Tibial artery (tissue), 4 donors: ENCODE measurements at regions not wholly inside any gene's neighbourhood (a gene's known extent, or its start where the extent isn't known, plus 50 kb on each side); places are given as distances from the start of the nearest gene placed in this dataset.

Experiments
- DNase-seq, 2 donors: peaks; one replicate each; pipeline ENCODE4 v3.0.0-alpha.2; 2019
- H3K27ac ChIP-seq, 2 donors: fragments of 200-600 bp; sonication (generic) in 1 of 2; 1 replicate in 1 of 2; 2 replicates in 1 of 2; pipeline ENCODE4 v1.5.1; 2018 to 2019; ENCODE audit warnings: mild to moderate bottlenecking in 1 of 2
- H3K27me3 ChIP-seq, 2 donors: fragments of 200-600 bp; sonication (generic) in 1 of 2; one replicate each; pipeline versions ENCODE4 v1.5.1 to v1.6.0; 2016 to 2019
- H3K36me3 ChIP-seq, 3 donors: fragments of 200-600 bp; sonication (generic) in 2 of 3; one replicate each; pipeline ENCODE4 v1.5.1; 2016 to 2019; ENCODE audit warnings: mild to moderate bottlenecking in 2 of 3
- H3K4me1 ChIP-seq, 4 donors: fragments of 200-600 bp; sonication (generic) in 2 of 4; 1 replicate in 3 of 4; 2 replicates in 1 of 4; pipeline ENCODE4 v1.5.1; 2016 to 2019
- H3K4me3 ChIP-seq, 2 donors: fragments of 200-600 bp; sonication (generic) in 1 of 2; 1 replicate in 1 of 2; 2 replicates in 1 of 2; pipeline ENCODE4 v1.5.1; 2018 to 2019; ENCODE audit warnings: mild to moderate bottlenecking in 2 of 2
- H3K9me3 ChIP-seq, 3 donors: fragments of 200-600 bp; sonication (generic) in 1 of 3; one replicate each; pipeline ENCODE4 v1.5.1; 2016 to 2019
- CTCF ChIP-seq, 2 experiments: fragments of 200-600 bp in 1 of 2; fragments of 450-650 bp in 1 of 2; IDR thresholded peaks; one replicate each; pipeline ENCODE4 v1.5.1; 2017 to 2019; ENCODE audit warnings: antibody characterized with exemption in 2 of 2, mild to moderate bottlenecking in 1 of 2, moderate library complexity in 1 of 2
- intact Hi-C: fragments of 100-400 bp; cut with DNase I; formaldehyde crosslinking; loops from one replicate; pipeline ENCODE4 v1.15.0; 2023; ENCODE audit warnings: low total_unique reads

GRCh38 chr2:6789559-6790138, 76.1 kb downstream of the CMPK2 start:
- no peak for TF ChIP-seq CTCF (IDR thresholded peaks at IDR 0.05)
- H3K27me3 ChIP-seq = peaks cover 0 to 5% of the 10 kb centered on the region in 2 donors
- no peaks in the 10 kb centered on the region for H3K9me3 ChIP-seq
- no peaks in the 10 kb centered on the region for H3K36me3 ChIP-seq
- DNase-seq = no peak
- no peak overlapping the region for H3K4me3 ChIP-seq
- intact Hi-C loops = no loop called here
- no peaks in the 10 kb centered on the region for H3K4me1 ChIP-seq
- no peak overlapping the region for H3K27ac ChIP-seq

DNA sequence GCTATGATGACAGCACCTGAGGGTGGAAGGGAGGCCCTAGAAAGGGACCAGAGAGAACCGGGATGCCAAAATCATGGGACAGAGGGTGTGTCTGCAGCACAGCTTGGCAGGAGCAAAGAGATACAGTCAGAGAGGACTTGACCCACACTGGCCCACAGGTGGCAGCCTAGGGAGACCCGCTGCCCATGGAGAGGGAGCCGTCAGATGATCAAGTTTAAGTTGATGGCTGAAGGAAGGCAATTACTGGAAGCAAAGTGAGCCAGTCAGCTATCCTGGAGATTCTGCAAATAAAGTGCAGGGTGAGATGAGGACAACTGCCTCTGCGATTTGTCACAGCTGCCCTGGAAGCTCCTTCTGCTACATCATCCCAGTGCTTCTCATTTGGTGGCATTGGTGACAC, 74.0 kb downstream of the CMPK2 start:
- H3K27me3 ChIP-seq = peaks cover 0 to 5% of the 10 kb centered on the region in 2 donors
- H3K4me3 ChIP-seq = no peak overlapping the region
- no peak overlapping the region for H3K27ac ChIP-seq
- H3K4me1 ChIP-seq = no peaks in the 10 kb centered on the region
- no peaks in the 10 kb centered on the region for H3K9me3 ChIP-seq
- H3K36me3 ChIP-seq = no peaks in the 10 kb centered on the region
- no peak for DNase-seq
- no peak for TF ChIP-seq CTCF (IDR thresholded peaks at IDR 0.05)
- intact Hi-C loops = no loop called here

DNA sequence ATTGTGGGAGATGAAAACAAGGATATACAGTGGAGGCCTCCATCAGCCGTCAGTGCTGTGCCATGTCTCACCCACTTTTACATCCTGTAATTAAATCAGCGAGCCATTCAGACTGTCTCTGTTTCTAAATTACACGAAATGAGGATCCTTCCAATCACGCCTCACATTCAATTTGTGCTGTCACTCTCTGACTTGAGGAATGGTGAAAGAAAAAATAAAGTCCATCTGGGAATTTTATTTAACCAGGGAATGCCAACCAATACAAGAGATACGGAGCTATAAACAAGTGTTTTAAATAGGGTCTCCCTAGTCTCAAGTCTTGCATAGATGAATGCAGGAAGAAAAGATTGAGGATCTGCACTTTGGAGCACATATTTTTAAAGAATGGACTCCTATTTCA, 72.8 kb downstream of the CMPK2 start:
- Histone ChIP-seq H3K4me3 (no peak overlapping the region), H3K27ac (no peak overlapping the region), H3K4me1 (no peaks in the 10 kb centered on the region), H3K27me3 (peaks cover 0 to 5% of the 10 kb centered on the region in 2 donors), H3K9me3 (no peaks in the 10 kb centered on the region), H3K36me3 (no peaks in the 10 kb centered on the region)
- no peak for TF ChIP-seq CTCF (IDR thresholded peaks at IDR 0.05)
- intact Hi-C loops = no loop called here
- DNase-seq = no peak

- no peaks in the 10 kb centered on the region for H3K9me3 ChIP-seq
- peaks cover 0 to 5% of the 10 kb centered on the region in 2 donors for H3K27me3 ChIP-seq
- H3K36me3 ChIP-seq = no peaks in the 10 kb centered on the region
- intact Hi-C loops = no loop called here
- H3K4me3 ChIP-seq = no peak overlapping the region
- no peaks in the 10 kb centered on the region for H3K4me1 ChIP-seq
- no peak for TF ChIP-seq CTCF (IDR thresholded peaks at IDR 0.05)
- no peak for DNase-seq
- H3K27ac ChIP-seq = no peak overlapping the region
Measured at GRCh38 chr2:6793371-6793770, 72.3 kb downstream of the CMPK2 start.

DNA sequence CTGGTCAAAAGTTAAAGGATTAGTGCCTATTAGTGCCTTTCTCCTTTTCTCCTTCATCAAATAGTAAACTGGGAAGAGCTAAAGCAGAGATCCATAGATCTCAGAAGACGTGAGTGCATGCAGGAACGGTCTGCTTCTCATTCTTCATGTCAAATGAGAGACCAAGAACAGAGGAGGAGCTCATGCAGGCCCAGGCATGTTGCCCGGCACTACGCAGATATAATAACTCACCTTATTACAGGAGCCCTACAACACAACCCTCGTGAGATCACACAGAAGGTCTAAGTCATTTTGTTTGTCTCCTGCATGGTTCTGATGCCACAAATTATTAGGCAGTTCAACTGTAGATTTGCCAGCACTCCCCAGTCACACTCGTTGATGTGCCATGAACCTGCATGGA, 71.8 kb downstream of the CMPK2 start:
- TF ChIP-seq CTCF (IDR thresholded peaks at IDR 0.05) = no peak
- Histone ChIP-seq H3K36me3 (no peaks in the 10 kb centered on the region), H3K4me1 (no peaks in the 10 kb centered on the region), H3K27me3 (peaks cover 0 to 5% of the 10 kb centered on the region in 2 donors), H3K4me3 (no peak overlapping the region), H3K9me3 (no peaks in the 10 kb centered on the region), H3K27ac (no peak overlapping the region)
- intact Hi-C loops = no loop called here
- no peak for DNase-seq

GRCh38 chr2:6794448-6794847, 71.3 kb downstream of the CMPK2 start:
- Histone ChIP-seq H3K9me3 (no peaks in the 10 kb centered on the region), H3K36me3 (no peaks in the 10 kb centered on the region), H3K4me3 (no peak overlapping the region), H3K27ac (no peak overlapping the region), H3K4me1 (no peaks in the 10 kb centered on the region), H3K27me3 (peaks cover 0 to 5% of the 10 kb centered on the region in 2 donors)
- TF ChIP-seq CTCF (IDR thresholded peaks at IDR 0.05) = no peak
- no peak for DNase-seq
- intact Hi-C loops = no loop called here
